MM.1S (cell line): ENCODE measurements at regions not wholly inside any gene's neighbourhood (a gene's known extent, or its start where the extent isn't known, plus 50 kb on each side); places are given as distances from the start of the nearest gene placed in this dataset.

ENCODE experiments used
- CTCF ChIP-seq: fragments of 300-600 bp; sonication (generic); IDR thresholded peaks from 2 replicates; pipeline ENCODE4 v1.5.1; 2016; ENCODE audit warnings: antibody characterized with exemption, low read length, mixed read lengths
- EZH2 ChIP-seq: fragments of 300-600 bp; sonication (generic); optimal IDR thresholded peaks from 2 replicates; pipeline ENCODE3; 2017; ENCODE audit warnings: low read depth, mild to moderate bottlenecking, antibody characterized with exemption, low read length, mixed read lengths
- EZH2phosphoT487 ChIP-seq: fragments of 300-600 bp; sonication (generic); IDR thresholded peaks from 2 replicates; pipeline ENCODE4 v1.6.1; 2018; ENCODE audit warnings: antibody characterized with exemption, low read length

GRCh38 chr2:217227794-217228193 is 367.9 kb upstream of the TNP1 start:
- no peak for TF ChIP-seq CTCF
- TF ChIP-seq EZH2: no peak
- no peak for TF ChIP-seq EZH2phosphoT487
